Vagina (tissue), 2 donors: ENCODE measurements at regions not wholly inside any gene's neighbourhood (a gene's known extent, or its start where the extent isn't known, plus 50 kb on each side); places are given as distances from the start of the nearest gene placed in this dataset.

Source experiments
- DNase-seq, 2 donors: peaks; one replicate each; pipeline ENCODE4 v3.0.0-alpha.2; 2017; ENCODE audit errors: extremely low spot score in 2 of 2
- H3K27ac ChIP-seq: fragments of 200-600 bp; sonication (generic); one replicate; pipeline ENCODE4 v1.5.1; 2019
- H3K27me3 ChIP-seq: fragments of 200-600 bp; sonication (generic); one replicate; pipeline ENCODE4 v1.5.1; 2019
- H3K36me3 ChIP-seq, 2 donors: fragments of 200-600 bp; sonication (generic); one replicate each; pipeline ENCODE4 v1.5.1; 2017 to 2019
- H3K4me1 ChIP-seq: fragments of 200-600 bp; sonication (generic); one replicate; pipeline ENCODE4 v1.5.1; 2019
- H3K4me3 ChIP-seq, 2 donors: fragments of 200-600 bp; sonication (generic); 1 replicate in 1 of 2; 2 replicates in 1 of 2; pipeline ENCODE4 v1.5.1; 2016 to 2019
- H3K9me3 ChIP-seq: fragments of 200-600 bp; sonication (generic); one replicate; pipeline ENCODE4 v1.5.1; 2019
- POLR2A ChIP-seq, 2 donors: fragments of 450-650 bp; IDR thresholded peaks; one replicate each; pipeline ENCODE4 v1.6.1; 2017; ENCODE audit warnings: antibody characterized with exemption in 2 of 2, mild to moderate bottlenecking in 2 of 2, moderate library complexity in 2 of 2
- POLR2AphosphoS5 ChIP-seq, 2 donors: sonication (generic); formaldehyde crosslinking; IDR thresholded peaks; one replicate each; pipeline ENCODE4 v1.9.0; 2017; ENCODE audit warnings: antibody characterized with exemption in 2 of 2, mild to moderate bottlenecking in 2 of 2, low read depth in 1 of 2; ENCODE audit not compliant: insufficient read depth in 1 of 2
- intact Hi-C: fragments of 100-400 bp; cut with DNase I; formaldehyde crosslinking; loops from one replicate; pipeline ENCODE4 v1.15.1; 2023
- TF ChIP-seq, protein P1 (sequence below), 3 experiments: fragments of 450-650 bp in 2 of 3; fragments of 200-600 bp in 1 of 3; sonication (generic) in 1 of 3; IDR thresholded peaks; one replicate each; pipeline ENCODE4 v1.5.1; 2017 to 2019; ENCODE audit warnings: antibody characterized with exemption in 3 of 3, mild to moderate bottlenecking in 2 of 3, moderate library complexity in 2 of 3

GRCh38 chr22:48579043-48579927 lies 1248.4 kb downstream of the BRD1 start:
- Histone ChIP-seq H3K4me1 (no peaks in the 10 kb centered on the region), H3K36me3 (no peaks in the 10 kb centered on the region), H3K27ac (no peak overlapping the region), H3K4me3 (no peak overlapping the region), H3K27me3 (no peaks in the 10 kb centered on the region), H3K9me3 (no peaks in the 10 kb centered on the region)
- intact Hi-C loops, result no loop called here
- no peak for DNase-seq
- TF ChIP-seq, protein P1, sequence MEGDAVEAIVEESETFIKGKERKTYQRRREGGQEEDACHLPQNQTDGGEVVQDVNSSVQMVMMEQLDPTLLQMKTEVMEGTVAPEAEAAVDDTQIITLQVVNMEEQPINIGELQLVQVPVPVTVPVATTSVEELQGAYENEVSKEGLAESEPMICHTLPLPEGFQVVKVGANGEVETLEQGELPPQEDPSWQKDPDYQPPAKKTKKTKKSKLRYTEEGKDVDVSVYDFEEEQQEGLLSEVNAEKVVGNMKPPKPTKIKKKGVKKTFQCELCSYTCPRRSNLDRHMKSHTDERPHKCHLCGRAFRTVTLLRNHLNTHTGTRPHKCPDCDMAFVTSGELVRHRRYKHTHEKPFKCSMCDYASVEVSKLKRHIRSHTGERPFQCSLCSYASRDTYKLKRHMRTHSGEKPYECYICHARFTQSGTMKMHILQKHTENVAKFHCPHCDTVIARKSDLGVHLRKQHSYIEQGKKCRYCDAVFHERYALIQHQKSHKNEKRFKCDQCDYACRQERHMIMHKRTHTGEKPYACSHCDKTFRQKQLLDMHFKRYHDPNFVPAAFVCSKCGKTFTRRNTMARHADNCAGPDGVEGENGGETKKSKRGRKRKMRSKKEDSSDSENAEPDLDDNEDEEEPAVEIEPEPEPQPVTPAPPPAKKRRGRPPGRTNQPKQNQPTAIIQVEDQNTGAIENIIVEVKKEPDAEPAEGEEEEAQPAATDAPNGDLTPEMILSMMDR (IDR thresholded peaks at IDR 0.05), result no peak
- TF ChIP-seq POLR2AphosphoS5 (IDR thresholded peaks at IDR 0.05; ENCODE audit: insufficient read depth in 1 of 2, low read depth in 1 of 2) (no peak), POLR2A (IDR thresholded peaks at IDR 0.05) (no peak)

- Histone ChIP-seq H3K36me3 (no peaks in the 10 kb centered on the region), H3K27me3 (no peaks in the 10 kb centered on the region), H3K4me1 (no peaks in the 10 kb centered on the region), H3K9me3 (no peaks in the 10 kb centered on the region), H3K4me3 (no peak overlapping the region), H3K27ac (no peak overlapping the region)
- intact Hi-C loops, result no loop called here
- TF ChIP-seq POLR2A (IDR thresholded peaks at IDR 0.05) (no peak), POLR2AphosphoS5 (IDR thresholded peaks at IDR 0.05; ENCODE audit: insufficient read depth in 1 of 2, low read depth in 1 of 2) (no peak)
- TF ChIP-seq, protein P1 (IDR thresholded peaks at IDR 0.05), result no peak
- no peak for DNase-seq
Observed at GRCh38 chr22:48578138-48579042, 1249.3 kb downstream of the BRD1 start.

GRCh38 chr22:48577691-48578090 lies 1250.0 kb downstream of the BRD1 start:
- Histone ChIP-seq H3K9me3 (no peaks in the 10 kb centered on the region), H3K27ac (no peak overlapping the region), H3K4me1 (no peaks in the 10 kb centered on the region), H3K36me3 (no peaks in the 10 kb centered on the region), H3K27me3 (no peaks in the 10 kb centered on the region), H3K4me3 (no peak overlapping the region)
- TF ChIP-seq, protein P1 (IDR thresholded peaks at IDR 0.05), result no peak
- no peak for TF ChIP-seq POLR2A (IDR thresholded peaks at IDR 0.05)
- TF ChIP-seq POLR2AphosphoS5 (IDR thresholded peaks at IDR 0.05; ENCODE audit: insufficient read depth in 1 of 2, low read depth in 1 of 2), result no peak
- DNase-seq, result no peak
- intact Hi-C loops, result no loop called here

DNA sequence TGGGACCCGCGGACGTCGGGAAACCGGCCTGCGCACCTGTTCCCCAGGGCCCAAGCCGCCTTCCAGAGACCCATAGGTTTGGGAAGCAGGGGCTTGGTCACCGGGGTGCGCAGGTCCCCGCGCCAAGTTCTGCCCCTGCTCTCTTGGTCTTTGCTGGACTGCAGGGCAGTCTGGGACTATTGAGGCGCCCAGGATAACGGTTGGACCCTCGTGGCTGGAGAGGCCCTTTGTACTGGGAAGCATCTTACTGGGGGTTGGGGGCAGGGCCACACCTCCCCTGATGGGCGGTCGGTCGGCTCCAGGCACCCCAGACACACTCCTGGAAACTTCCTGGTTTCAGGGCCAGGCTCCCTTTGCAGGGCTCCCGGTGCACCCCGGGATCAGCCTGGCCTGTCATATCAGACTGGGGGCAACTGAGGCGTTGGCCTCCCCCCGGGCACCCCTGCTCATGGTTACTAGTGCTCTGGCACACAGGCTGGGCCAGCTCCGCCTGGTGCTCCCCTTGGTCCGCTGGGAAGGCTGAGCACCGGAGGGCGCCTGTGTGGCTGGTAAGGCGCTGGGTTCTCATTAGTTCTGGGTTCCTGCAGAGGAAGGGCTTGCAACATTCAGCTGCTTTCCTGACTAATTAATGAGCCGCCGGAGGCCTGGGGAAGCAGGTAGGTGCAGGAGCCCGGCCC lies 1250.5 kb downstream of the BRD1 start:
- H3K4me1 ChIP-seq, result no peaks in the 10 kb centered on the region
- H3K9me3 ChIP-seq, result no peaks in the 10 kb centered on the region
- no peaks in the 10 kb centered on the region for H3K27me3 ChIP-seq
- no peak overlapping the region for H3K4me3 ChIP-seq
- TF ChIP-seq POLR2AphosphoS5 (IDR thresholded peaks at IDR 0.05; ENCODE audit: insufficient read depth in 1 of 2, low read depth in 1 of 2) (no peak), POLR2A (IDR thresholded peaks at IDR 0.05) (no peak)
- TF ChIP-seq, protein P1 (IDR thresholded peaks at IDR 0.05), result no peak
- no peak overlapping the region for H3K27ac ChIP-seq
- intact Hi-C loops, result no loop called here
- no peaks in the 10 kb centered on the region for H3K36me3 ChIP-seq
- no peak for DNase-seq
